Glutamatergic neuron (in vitro differentiated cells): ENCODE measurements at regions not wholly inside any gene's neighbourhood (a gene's known extent, or its start where the extent isn't known, plus 50 kb on each side); places are given as distances from the start of the nearest gene placed in this dataset.

Experiments
- DNase-seq: peaks from one replicate; pipeline ENCODE4 v3.0.0; 2022
- H3K27ac Mint-ChIP-seq: one replicate; pipeline ENCODE4 v1.8.0; 2020; ENCODE audit warnings: mild to moderate bottlenecking, mixed read lengths, inconsistent platforms; ENCODE audit not compliant: unreplicated experiment
- H3K27me3 Mint-ChIP-seq: one replicate; pipeline ENCODE4 v1.8.0; 2020; ENCODE audit warnings: mild to moderate bottlenecking, moderate library complexity, mixed read lengths, inconsistent platforms; ENCODE audit not compliant: unreplicated experiment
- H3K36me3 Mint-ChIP-seq: one replicate; pipeline ENCODE4 v1.8.0; 2020; ENCODE audit warnings: mild to moderate bottlenecking, mixed read lengths, inconsistent platforms; ENCODE audit not compliant: unreplicated experiment
- H3K4me1 Mint-ChIP-seq: one replicate; pipeline ENCODE4 v1.8.0; 2020; ENCODE audit warnings: mild to moderate bottlenecking, low read depth, mixed read lengths, inconsistent platforms; ENCODE audit not compliant: unreplicated experiment
- H3K4me3 Mint-ChIP-seq: one replicate; pipeline ENCODE4 v1.8.0; 2020; ENCODE audit warnings: mild to moderate bottlenecking, mixed read lengths, inconsistent platforms; ENCODE audit not compliant: unreplicated experiment
- H3K9me3 Mint-ChIP-seq: one replicate; pipeline ENCODE4 v1.8.0; 2020; ENCODE audit warnings: mild to moderate bottlenecking, moderate library complexity, mixed read lengths, inconsistent platforms; ENCODE audit not compliant: unreplicated experiment
- CTCF ChIP-seq: fragments of 200-600 bp; sonication (generic); IDR thresholded peaks from one replicate; pipeline ENCODE4 v1.5.0; 2021; ENCODE audit not compliant: partially characterized antibody, unreplicated experiment

GRCh38 chr4:175422331-175422730 lies 389.7 kb downstream of the GPM6A start:
- no peak for DNase-seq
- H3K36me3 Mint-ChIP-seq = no peaks in the 10 kb centered on the region
- H3K4me1 Mint-ChIP-seq = no peaks in the 10 kb centered on the region
- peaks cover 2% of the 10 kb centered on the region for H3K9me3 Mint-ChIP-seq
- no peaks in the 10 kb centered on the region for H3K27me3 Mint-ChIP-seq
- H3K4me3 Mint-ChIP-seq = no peak overlapping the region
- no peak overlapping the region for H3K27ac Mint-ChIP-seq
- TF ChIP-seq CTCF = no peak

GRCh38 chr4:175424111-175424510 lies 388.0 kb downstream of the GPM6A start:
- peaks cover 2% of the 10 kb centered on the region for H3K9me3 Mint-ChIP-seq
- TF ChIP-seq CTCF = no peak
- no peaks in the 10 kb centered on the region for H3K36me3 Mint-ChIP-seq
- H3K4me3 Mint-ChIP-seq = no peak overlapping the region
- no peak for DNase-seq
- no peaks in the 10 kb centered on the region for H3K27me3 Mint-ChIP-seq
- no peak overlapping the region for H3K27ac Mint-ChIP-seq
- no peaks in the 10 kb centered on the region for H3K4me1 Mint-ChIP-seq

- no peak for TF ChIP-seq CTCF
- no peak overlapping the region for H3K4me3 Mint-ChIP-seq
Measured at GRCh38 chr4:175427751-175428150, 384.3 kb downstream of the GPM6A start.

GRCh38 chr4:175431694-175432093 lies 380.4 kb downstream of the GPM6A start:
- H3K27me3 Mint-ChIP-seq = peaks cover 2% of the 10 kb centered on the region
- H3K36me3 Mint-ChIP-seq = no peaks in the 10 kb centered on the region
- H3K27ac Mint-ChIP-seq = no peak overlapping the region
- H3K4me1 Mint-ChIP-seq = peaks cover 4% of the 10 kb centered on the region
- TF ChIP-seq CTCF = no peak
- H3K9me3 Mint-ChIP-seq = peaks cover 4% of the 10 kb centered on the region
- no peak overlapping the region for H3K4me3 Mint-ChIP-seq
- no peak for DNase-seq

More at GRCh38 chr4:175427751-175428150, 384.3 kb downstream of the GPM6A start:
- Mint-ChIP-seq H3K36me3 (no peaks in the 10 kb centered on the region), H3K4me1 (no peaks in the 10 kb centered on the region), H3K9me3 (peaks cover 2% of the 10 kb centered on the region), H3K27ac (no peak overlapping the region), H3K27me3 (no peaks in the 10 kb centered on the region)
- DNase-seq = no peak

GRCh38 chr4:175435381-175435783 lies 376.7 kb downstream of the GPM6A start:
- Mint-ChIP-seq H3K27me3 (peaks cover 2% of the 10 kb centered on the region), H3K36me3 (no peaks in the 10 kb centered on the region), H3K4me1 (peaks cover 7% of the 10 kb centered on the region), H3K4me3 (no peak overlapping the region), H3K27ac (peak overlapping the region; percentile 86), H3K9me3 (peaks cover 5% of the 10 kb centered on the region)
- TF ChIP-seq CTCF = no peak
- DNase-seq = peak; percentile 45
